DMS153 treated with DMSO at 0.1 percent for 48 hours (cell line): ENCODE measurements at regions not wholly inside any gene's neighbourhood (a gene's known extent, or its start where the extent isn't known, plus 50 kb on each side); places are given as distances from the start of the nearest gene placed in this dataset.

ENCODE experiments used
- DNase-seq: peaks from one replicate; lab custom pipeline; 2025; ENCODE audit not compliant: unreplicated experiment; lab: John Stamatoyannopoulos, UW

- no peak for DNase-seq
Observed at GRCh38 chr15:62599791-62600777, 435.0 kb upstream of the C2CD4B start.

- DNase-seq = no peak
Observed at GRCh38 chr15:62601777-62602545, 436.9 kb upstream of the C2CD4B start.

DNA sequence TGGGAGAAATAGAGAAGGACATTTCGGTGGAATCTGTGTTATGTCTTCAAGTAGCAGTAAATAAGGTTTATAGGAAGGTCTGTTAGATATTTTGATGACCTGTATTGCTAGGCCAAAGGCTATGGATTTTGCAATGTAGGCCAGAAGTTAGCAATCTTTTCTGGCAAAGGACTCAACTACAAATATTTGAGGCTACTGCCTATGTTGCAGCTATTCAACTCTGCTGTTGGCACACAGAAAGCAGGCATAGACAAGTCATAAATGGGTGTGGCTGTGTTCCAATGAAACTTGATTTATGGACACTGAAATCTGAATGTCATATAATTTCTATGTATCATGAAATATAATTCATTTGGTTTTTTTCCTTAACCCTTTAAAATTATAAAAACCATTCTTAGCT lies 438.7 kb upstream of the C2CD4B start:
- DNase-seq = no peak

DNA sequence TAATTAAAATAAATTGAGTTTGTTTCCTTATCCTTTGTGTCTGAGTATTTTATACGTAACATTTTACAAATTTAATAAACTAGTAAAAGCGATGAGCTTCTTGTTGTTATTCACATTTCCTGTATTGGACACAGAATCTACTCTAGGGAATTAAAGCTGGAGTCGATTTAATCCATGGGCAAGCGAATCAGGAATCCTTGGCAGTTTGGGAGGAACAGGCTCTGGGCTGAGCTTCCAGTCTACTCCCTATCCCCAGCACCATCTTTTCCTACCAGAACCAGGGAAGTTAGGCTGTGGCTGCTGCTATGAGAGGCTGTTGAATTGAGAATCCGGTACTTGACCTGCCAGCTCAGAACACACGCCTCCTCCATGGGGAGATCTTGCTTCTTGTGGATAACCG lies 437.3 kb upstream of the TPM1 start:
- no peak for DNase-seq

DNA sequence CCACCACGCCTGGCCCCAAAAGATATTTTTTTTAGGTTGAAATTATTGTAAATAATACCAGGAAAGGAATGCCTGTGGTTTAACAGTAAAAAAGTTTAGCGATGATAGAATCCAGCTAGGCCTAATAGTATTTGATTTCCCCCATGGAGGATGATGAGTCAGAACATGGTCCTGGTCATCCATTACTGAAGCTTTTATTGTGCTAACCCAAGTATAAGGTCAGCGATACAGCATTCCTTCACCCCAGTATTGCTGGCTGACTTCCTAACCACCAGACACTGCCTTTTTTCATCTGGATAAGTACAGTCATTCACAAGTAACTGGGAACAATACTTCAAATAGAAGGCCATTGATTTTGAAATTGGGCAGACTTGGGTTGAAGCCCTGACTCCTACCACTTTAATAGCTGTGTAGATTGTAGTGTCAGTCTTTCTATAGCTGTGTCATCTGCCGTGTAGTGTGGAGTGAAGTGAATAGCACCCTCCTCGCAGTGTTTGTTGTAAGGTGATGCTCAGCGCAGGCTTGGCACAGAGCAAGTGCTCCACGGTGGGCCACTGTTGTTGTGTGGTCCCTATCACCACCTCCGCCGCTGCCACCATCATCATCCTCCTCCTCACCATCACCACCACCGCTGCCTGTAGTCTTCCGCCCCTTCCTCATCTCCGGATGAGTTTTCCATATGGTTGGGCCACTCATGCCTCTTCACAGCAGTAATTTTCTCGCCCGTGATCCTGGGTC lies 436.0 kb upstream of the TPM1 start:
- DNase-seq = no peak

GRCh38 chr15:62607114-62607462 lies 435.5 kb upstream of the TPM1 start:
- no peak for DNase-seq

DNA sequence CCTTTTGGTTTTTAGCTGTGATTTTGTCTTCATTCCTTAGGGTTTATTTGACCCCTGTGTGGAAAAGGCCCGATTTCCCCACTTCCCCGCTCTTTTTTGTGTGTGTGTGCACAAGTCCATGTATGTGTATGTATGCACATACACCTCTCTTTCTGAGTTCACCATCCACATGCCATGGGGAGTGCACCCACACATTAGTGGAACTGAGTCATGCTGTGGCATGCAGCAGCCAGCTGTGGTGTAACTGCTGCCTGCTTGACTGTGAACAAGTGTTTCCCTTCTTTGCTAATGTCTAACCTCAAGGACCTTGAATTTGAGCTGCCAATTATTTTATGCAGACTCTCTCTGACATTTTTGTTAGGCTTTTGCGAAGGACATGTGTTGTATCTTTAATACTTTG lies 434.9 kb upstream of the TPM1 start:
- no peak for DNase-seq

DNA sequence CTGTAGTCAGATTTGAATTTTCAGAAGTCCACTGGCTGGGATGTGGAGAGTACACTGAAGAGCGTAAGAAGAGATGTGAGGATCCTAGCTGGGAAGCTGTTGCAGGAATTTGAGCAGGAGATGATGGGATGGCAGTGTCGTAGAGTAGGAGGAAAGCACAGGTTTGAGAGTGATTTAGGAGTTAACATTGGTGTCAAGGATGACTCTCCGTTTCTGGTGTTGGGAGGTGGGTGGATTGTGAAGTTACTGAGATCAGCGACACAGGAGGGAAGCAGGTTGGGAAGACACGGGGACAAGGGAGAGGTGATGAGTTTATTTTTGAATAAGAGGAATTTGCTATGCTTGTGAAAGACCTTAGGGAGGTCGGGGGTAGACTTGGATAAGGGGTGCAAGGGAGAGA lies 434.2 kb upstream of the TPM1 start:
- no peak for DNase-seq

- no peak for DNase-seq
Observed at GRCh38 chr15:62610265-62610869, 432.2 kb upstream of the TPM1 start.

DNA sequence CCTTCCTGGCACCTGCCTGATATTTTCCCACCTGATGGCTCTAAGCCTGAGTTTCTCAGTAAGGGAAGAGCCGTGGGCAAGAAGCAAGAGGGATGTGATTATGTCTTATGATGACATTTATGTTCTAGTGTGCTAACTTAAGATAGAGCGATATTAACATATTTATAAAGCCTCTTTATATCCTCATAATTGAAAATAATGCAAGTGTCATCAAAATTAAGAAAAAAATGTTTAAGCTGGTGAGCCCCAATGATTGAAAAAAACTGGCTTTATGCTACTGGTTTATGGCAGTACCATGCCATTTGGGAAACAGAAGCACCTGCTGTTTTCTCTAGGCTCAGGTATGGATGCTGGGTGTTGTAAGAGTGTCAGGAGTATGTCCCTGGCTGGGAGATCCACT lies 431.5 kb upstream of the TPM1 start:
- DNase-seq = no peak

DNA sequence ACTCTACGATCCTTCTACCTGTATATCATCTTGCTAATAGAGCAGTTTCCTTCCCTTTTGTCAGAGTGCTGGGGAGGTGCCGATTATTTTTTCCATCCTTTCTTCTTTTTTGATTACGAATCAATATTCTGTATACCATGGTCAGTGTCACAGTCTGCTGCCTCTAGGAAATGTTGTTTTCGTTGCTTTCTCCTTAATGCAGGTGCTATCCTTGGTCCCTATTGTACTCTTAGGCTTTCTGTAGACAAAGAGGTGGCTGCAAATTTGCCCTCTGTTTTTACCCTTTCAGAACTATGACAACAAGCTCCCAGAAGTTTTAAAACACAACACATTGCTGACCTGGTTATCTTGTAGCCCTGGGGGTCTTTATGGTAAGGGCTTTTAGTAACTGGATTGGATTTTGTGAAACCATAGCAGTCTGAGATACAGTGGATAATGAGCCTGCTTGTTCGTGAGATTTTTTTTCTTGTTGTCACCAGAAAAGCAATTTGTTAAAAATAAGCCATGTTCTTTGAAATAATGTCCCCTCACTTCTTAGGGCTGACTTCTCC lies 430.3 kb upstream of the TPM1 start:
- no peak for DNase-seq

DNA sequence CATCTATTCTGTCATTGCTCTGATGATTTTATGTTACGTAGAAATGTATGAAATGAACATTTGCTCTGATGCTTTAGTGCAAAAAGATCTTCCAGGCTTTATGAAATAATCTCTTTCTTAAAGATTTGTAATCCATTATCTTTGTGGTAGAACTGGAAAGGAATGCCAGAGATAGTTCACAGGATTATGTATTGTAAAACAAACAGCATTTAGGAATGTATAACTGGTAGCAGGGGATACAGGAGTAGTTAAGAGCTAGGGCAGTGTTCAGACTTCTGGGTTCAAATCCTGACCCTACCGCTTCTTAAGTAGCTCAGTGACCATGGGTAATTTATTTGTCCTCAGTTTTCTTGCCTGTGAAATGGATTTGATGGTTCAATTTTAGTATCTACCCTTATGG lies 429.8 kb upstream of the TPM1 start:
- no peak for DNase-seq

- DNase-seq = no peak
Observed at GRCh38 chr15:62616746-62617145, 425.8 kb upstream of the TPM1 start.

- no peak for DNase-seq
Observed at GRCh38 chr15:62617741-62618140, 424.8 kb upstream of the TPM1 start.

DNA sequence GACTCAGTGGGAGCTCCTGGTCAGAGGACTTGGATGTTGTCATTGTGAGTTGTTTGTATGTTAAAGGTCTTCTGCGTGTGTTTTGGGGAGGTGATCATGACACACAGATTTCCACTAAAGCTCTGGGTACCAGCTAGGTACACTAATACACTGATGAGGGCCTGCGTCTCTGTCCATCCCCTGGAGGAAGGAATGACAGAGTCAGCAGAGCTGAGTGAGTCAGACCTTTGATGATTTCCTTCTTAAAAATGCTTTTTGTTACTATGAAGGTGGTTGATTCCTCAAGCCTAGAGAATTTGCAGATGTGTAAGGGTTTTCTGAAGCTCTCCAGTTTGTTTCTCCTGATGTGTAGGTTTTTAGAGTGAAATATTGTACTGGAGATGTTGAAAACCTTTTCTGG lies 424.1 kb upstream of the TPM1 start:
- DNase-seq = no peak

DNA sequence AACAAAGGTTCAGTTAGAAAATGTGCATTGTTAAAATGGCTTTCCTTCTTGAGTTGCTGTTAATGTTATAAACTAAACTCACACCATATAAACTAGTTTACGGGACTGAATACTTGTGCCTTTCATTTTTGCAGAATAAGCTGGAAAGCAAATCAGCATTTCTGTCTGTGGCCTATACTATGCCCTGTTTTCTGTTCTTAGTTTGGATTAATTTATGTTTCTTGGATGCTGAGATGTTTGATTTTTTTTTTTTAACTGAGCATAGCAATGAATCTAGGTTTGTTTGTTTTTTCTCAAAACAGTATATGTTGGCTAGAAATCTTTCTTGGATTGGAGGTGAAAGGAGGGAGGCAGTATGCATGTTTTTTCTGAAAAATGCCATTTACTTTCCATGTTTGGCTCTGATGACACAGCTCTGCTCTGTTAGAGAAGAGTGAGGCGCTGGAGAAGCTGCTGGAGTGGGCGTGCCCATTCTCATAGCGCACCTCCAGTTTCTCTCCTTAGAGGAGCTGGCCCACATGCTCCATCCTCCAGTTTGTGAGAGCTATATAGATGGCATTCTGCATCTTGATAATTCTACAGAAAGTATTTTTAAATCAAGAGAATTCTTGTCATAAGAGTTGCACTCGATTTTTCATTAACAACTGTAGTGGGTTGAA lies 423.6 kb upstream of the TPM1 start:
- no peak for DNase-seq

- DNase-seq = no peak
Observed at GRCh38 chr15:62619526-62619925, 423.0 kb upstream of the TPM1 start.

DNA sequence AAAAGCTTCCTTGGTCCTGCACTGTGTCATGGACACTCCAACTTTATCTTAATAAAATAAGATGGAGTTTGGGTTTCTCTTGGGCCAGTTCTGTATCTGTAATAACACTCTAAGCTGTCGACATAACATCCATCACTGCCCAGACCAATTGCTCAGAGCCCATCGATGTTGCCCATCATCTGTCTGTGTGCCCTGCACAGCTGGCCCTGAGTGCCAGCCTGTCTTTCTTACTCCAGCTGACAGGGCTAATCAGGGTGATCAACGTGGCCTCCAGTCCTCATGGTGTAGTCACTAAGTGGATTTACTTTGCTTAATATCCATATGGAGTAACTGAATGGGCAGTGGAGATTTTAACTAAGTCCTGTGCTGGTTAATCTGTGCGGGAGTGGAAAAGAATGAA lies 419.8 kb upstream of the TPM1 start:
- no peak for DNase-seq

- no peak for DNase-seq
Observed at GRCh38 chr15:62624547-62625378, 417.8 kb upstream of the TPM1 start.
